ENCODE measurements at regions not wholly inside any gene's neighbourhood (a gene's known extent, or its start where the extent isn't known, plus 50 kb on each side); places are given as distances from the start of the nearest gene placed in this dataset.
"Not testable (repeated sequence)": the region's sequence is repeated elsewhere in the genome, so short reads cannot be mapped to it uniquely, and the experiment has no call there.

GRCh38 chr4:49154308-49155103 is 168.4 kb downstream of the CWH43 start:
- peak; percentile 13 to 87 (median 36) for DNase-seq

- not testable (repeated sequence) for DNase-seq
Measured at GRCh38 chr4:49155270-49155669, 169.2 kb downstream of the CWH43 start.

- DNase-seq, result not testable (repeated sequence)
Measured at GRCh38 chr4:49156309-49156708, 170.2 kb downstream of the CWH43 start.

GRCh38 chr4:49157630-49158029 is 171.6 kb downstream of the CWH43 start:
- not testable (repeated sequence) for DNase-seq

GRCh38 chr4:49161111-49161541 is 175.1 kb downstream of the CWH43 start:
- DNase-seq, result not testable (repeated sequence)

- DNase-seq, result not testable (repeated sequence)
Measured at GRCh38 chr4:49164916-49165315, 178.8 kb downstream of the CWH43 start.

- DNase-seq, result not testable (repeated sequence)
Measured at GRCh38 chr4:49177847-49178246, 191.8 kb downstream of the CWH43 start.

GRCh38 chr4:49181088-49181487 is 195.0 kb downstream of the CWH43 start:
- DNase-seq, result not testable (repeated sequence)

GRCh38 chr4:49211396-49212194 is 225.5 kb downstream of the CWH43 start:
- DNase-seq, result not testable (repeated sequence)

GRCh38 chr4:49213250-49213649 is 227.2 kb downstream of the CWH43 start:
- DNase-seq, result not testable (repeated sequence)

GRCh38 chr4:49213750-49214149 is 227.7 kb downstream of the CWH43 start:
- not testable (repeated sequence) for DNase-seq

GRCh38 chr4:49214453-49215081 is 228.5 kb downstream of the CWH43 start:
- DNase-seq, result not testable (repeated sequence)

- not testable (repeated sequence) for DNase-seq
Measured at GRCh38 chr4:49215082-49215479, 229.0 kb downstream of the CWH43 start.

GRCh38 chr4:49216606-49217005 is 230.5 kb downstream of the CWH43 start:
- not testable (repeated sequence) for DNase-seq

- no peak for DNase-seq
Measured at GRCh38 chr4:49217492-49217891, 231.4 kb downstream of the CWH43 start.

- not testable (repeated sequence) for DNase-seq
Measured at GRCh38 chr4:49218094-49218493, 232.0 kb downstream of the CWH43 start.

- DNase-seq, result not testable (repeated sequence)
Measured at GRCh38 chr4:49218931-49219330, 232.9 kb downstream of the CWH43 start.

GRCh38 chr4:49219489-49220225 is 233.6 kb downstream of the CWH43 start:
- not testable (repeated sequence) for DNase-seq

GRCh38 chr4:49221209-49221608 is 235.1 kb downstream of the CWH43 start:
- no peak for DNase-seq

GRCh38 chr4:49222810-49223209 is 236.7 kb downstream of the CWH43 start:
- not testable (repeated sequence) for DNase-seq

GRCh38 chr4:49226216-49226866 is 240.3 kb downstream of the CWH43 start:
- not testable (repeated sequence) for DNase-seq

GRCh38 chr4:49227941-49228340 is 241.9 kb downstream of the CWH43 start:
- DNase-seq, result not testable (repeated sequence)
